ENCODE measurements at regions not wholly inside any gene's neighbourhood (a gene's known extent, or its start where the extent isn't known, plus 50 kb on each side); places are given as distances from the start of the nearest gene placed in this dataset.

DNA sequence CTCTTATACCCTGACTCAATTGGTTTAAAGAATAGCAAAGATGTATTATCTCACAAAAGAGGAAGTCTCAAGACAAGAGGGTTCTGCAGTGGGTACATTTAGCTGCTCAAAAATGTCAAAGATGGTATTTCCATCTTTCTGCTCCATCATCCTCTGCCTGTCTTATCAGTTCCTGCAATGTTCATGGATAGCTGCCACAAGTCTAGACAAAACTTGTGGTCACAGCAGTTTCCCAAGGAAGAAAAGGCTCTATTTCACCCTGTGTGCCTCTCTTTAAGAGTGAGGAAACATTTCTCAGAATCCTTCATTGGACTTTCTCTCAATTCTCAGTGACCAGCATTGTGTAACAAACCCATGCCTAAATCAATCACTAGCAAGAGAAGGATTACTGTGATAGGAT lies 634.2 kb upstream of the AUTS2 start:
- TF ChIP-seq, protein P1, sequence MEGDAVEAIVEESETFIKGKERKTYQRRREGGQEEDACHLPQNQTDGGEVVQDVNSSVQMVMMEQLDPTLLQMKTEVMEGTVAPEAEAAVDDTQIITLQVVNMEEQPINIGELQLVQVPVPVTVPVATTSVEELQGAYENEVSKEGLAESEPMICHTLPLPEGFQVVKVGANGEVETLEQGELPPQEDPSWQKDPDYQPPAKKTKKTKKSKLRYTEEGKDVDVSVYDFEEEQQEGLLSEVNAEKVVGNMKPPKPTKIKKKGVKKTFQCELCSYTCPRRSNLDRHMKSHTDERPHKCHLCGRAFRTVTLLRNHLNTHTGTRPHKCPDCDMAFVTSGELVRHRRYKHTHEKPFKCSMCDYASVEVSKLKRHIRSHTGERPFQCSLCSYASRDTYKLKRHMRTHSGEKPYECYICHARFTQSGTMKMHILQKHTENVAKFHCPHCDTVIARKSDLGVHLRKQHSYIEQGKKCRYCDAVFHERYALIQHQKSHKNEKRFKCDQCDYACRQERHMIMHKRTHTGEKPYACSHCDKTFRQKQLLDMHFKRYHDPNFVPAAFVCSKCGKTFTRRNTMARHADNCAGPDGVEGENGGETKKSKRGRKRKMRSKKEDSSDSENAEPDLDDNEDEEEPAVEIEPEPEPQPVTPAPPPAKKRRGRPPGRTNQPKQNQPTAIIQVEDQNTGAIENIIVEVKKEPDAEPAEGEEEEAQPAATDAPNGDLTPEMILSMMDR (IDR thresholded peaks at IDR 0.05), result no peak
- no peak for TF ChIP-seq POLR2A (IDR thresholded peaks at IDR 0.05)
